B cell (primary cell): ENCODE measurements at regions not wholly inside any gene's neighbourhood (a gene's known extent, or its start where the extent isn't known, plus 50 kb on each side); places are given as distances from the start of the nearest gene placed in this dataset.

ENCODE experiments used
- ATAC-seq: fragments of 200-7000 bp; cut with Tn5 transposase; one replicate; pipeline ENCODE4 v1.10.0; 2021; ENCODE audit warnings: low read depth, mild to moderate bottlenecking, moderate number of reproducible peaks, moderate library complexity
- CTCF ChIA-PET: fragments of 350-600 bp; sonication (Branson Sonifier 250); formaldehyde crosslinking; loops from one replicate; lab custom pipeline; 2021; ENCODE audit warnings: antibody characterized with exemption, inconsistent platforms; lab: Charles Lee
- POLR2A ChIA-PET: fragments of 350-600 bp; sonication (Branson Sonifier 250); formaldehyde crosslinking; loops from one replicate; lab custom pipeline; 2021; ENCODE audit warnings: antibody characterized with exemption; lab: Charles Lee
- DNase-seq: peaks from one replicate; pipeline ENCODE4 v3.0.0; 2013
- H2AFZ ChIP-seq: 2 replicates; pipeline ENCODE4 v1.6.1; 2012; ENCODE audit warnings: mild to moderate bottlenecking, low read depth, low read length; ENCODE audit not compliant: insufficient read depth, poor library complexity, severe bottlenecking
- H3K27ac ChIP-seq, 2 donors: 1 replicate in 1 of 2; 2 replicates in 1 of 2; pipeline ENCODE4 v1.5.1; 2012 to 2013; ENCODE audit warnings: low read length in 2 of 2, mild to moderate bottlenecking in 2 of 2, moderate library complexity in 1 of 2
- H3K27me3 ChIP-seq, 4 experiments: fragments of 200-600 bp in 1 of 4; sonication (generic) in 1 of 4; replicated peaks in 1 of 4; 1 replicate in 2 of 4; 2 replicates in 2 of 4; pipeline versions ENCODE4 v1.6.1 to v1.7.0; 2013 to 2016; ENCODE audit warnings: low read length in 3 of 4, mild to moderate bottlenecking in 2 of 4, mixed read lengths in 1 of 4, moderate library complexity in 1 of 4; ENCODE audit not compliant: insufficient read depth in 4 of 4, control insufficient read depth in 3 of 4; ENCODE audit errors: control extremely low read depth in 1 of 4
- H3K36me3 ChIP-seq, 2 experiments: replicated peaks in 1 of 2; 1 replicate in 1 of 2; 2 replicates in 1 of 2; pipeline versions ENCODE4 v1.6.1 to v1.7.1; 2013; ENCODE audit warnings: low read length in 1 of 2; ENCODE audit not compliant: insufficient read depth in 2 of 2, control insufficient read depth in 1 of 2; ENCODE audit errors: control extremely low read depth in 1 of 2, extremely low read depth in 1 of 2
- H3K4me1 ChIP-seq, 2 donors: fragments of 200-600 bp in 1 of 2; sonication (generic) in 1 of 2; 1 replicate in 1 of 2; 2 replicates in 1 of 2; pipeline versions ENCODE4 v1.5.1 to v1.6.1; 2013 to 2017; ENCODE audit warnings: low read length in 2 of 2; ENCODE audit not compliant: control insufficient read depth in 2 of 2, insufficient read depth in 2 of 2
- H3K4me2 ChIP-seq: replicated peaks from 2 replicates; pipeline ENCODE3; 2012; ENCODE audit warnings: mild to moderate bottlenecking, low read depth, low read length; ENCODE audit not compliant: poor library complexity, severe bottlenecking
- H3K4me3 ChIP-seq, 5 experiments: fragments of 200-600 bp in 1 of 5; sonication (generic) in 1 of 5; 1 replicate in 3 of 5; 2 replicates in 2 of 5; pipeline versions ENCODE4 v1.5.1 to v1.7.0; 2011 to 2016; ENCODE audit warnings: low read length in 4 of 5, mild to moderate bottlenecking in 4 of 5, low read depth in 2 of 5, control low read depth in 1 of 5, moderate library complexity in 1 of 5; ENCODE audit not compliant: insufficient read depth in 1 of 5; ENCODE audit errors: control extremely low read depth in 1 of 5, extremely low read depth in 1 of 5
- H3K79me2 ChIP-seq: fragments of 200-600 bp; sonication (generic); one replicate; pipeline ENCODE4 v1.6.0; 2016; ENCODE audit warnings: low read length; ENCODE audit not compliant: control insufficient read depth, insufficient read depth
- H3K9ac ChIP-seq: fragments of 200-600 bp; sonication (generic); 2 replicates; pipeline ENCODE4 v1.6.1; 2017; ENCODE audit warnings: mild to moderate bottlenecking, low read length, moderate library complexity
- H3K9me3 ChIP-seq, 3 donors: one replicate each; pipeline versions ENCODE4 v1.6.1 to v1.7.1; 2013; ENCODE audit warnings: low read length in 2 of 3; ENCODE audit not compliant: control insufficient read depth in 2 of 3, insufficient read depth in 1 of 3; ENCODE audit errors: control extremely low read depth in 1 of 3
- H4K20me1 ChIP-seq: 2 replicates; pipeline ENCODE4 v1.6.0; 2012; ENCODE audit warnings: mild to moderate bottlenecking, low read length; ENCODE audit not compliant: insufficient read depth, control insufficient read depth, poor library complexity, severe bottlenecking
- H3K27ac Mint-ChIP-seq: one replicate; pipeline ENCODE4 v1.8.0; 2021; ENCODE audit warnings: mixed read lengths
- H3K27me3 Mint-ChIP-seq: one replicate; pipeline ENCODE4 v1.8.0; 2021; ENCODE audit warnings: mixed read lengths
- H3K4me1 Mint-ChIP-seq: one replicate; pipeline ENCODE4 v1.8.0; 2021; ENCODE audit warnings: mixed read lengths
- H3K4me3 Mint-ChIP-seq: one replicate; pipeline ENCODE4 v1.8.0; 2021; ENCODE audit warnings: mixed read lengths
- H3K9me3 Mint-ChIP-seq: one replicate; pipeline ENCODE4 v1.8.0; 2022; ENCODE audit warnings: mixed read lengths; ENCODE audit not compliant: insufficient read depth
- EZH2 ChIP-seq: IDR thresholded peaks from 2 replicates; pipeline ENCODE4 v1.6.1; 2012; ENCODE audit warnings: borderline replicate concordance, low read depth, mild to moderate bottlenecking, moderate library complexity, low read length; ENCODE audit not compliant: insufficient read depth, poor library complexity, severe bottlenecking
- WGBS: methylation state at CpG from one replicate; pipeline ENCODE4 v1.1.5; 2013; ENCODE audit warnings: missing lambda C conversion rate; ENCODE audit not compliant: insufficient coverage; 5-methylcytosine and 5-hydroxymethylcytosine counted together
- intact Hi-C: fragments of 100-400 bp; cut with micrococcal nuclease; formaldehyde crosslinking; loops from one replicate; pipeline ENCODE4 v1.10.0; 2022
- TF ChIP-seq, protein P1 (sequence below): fragments of 200-600 bp; IDR thresholded peaks from one replicate; pipeline ENCODE4 v1.8.0; 2022; ENCODE audit warnings: antibody characterized with exemption, mild to moderate bottlenecking

DNA sequence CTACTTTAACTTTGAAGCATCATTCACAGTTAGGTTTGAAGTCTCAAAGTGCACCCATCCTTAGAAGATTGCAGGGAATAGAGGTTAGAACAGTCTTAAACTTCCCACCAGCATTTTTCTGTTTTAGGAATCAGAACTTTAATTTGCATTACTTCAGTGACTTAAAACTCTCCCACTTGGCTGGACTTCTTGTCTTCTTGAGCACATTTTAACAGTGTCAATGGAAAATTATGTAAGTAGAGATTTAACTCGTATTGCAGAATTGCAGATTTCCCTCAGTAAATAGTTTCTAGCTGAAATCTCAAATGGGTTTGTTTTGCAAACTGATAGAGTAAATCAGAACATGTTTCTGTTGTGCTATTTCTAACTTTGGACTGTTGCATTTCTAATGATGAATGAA is 369.6 kb downstream of the OTOL1 start:
- no peaks in the 10 kb centered on the region for H3K27me3 Mint-ChIP-seq
- Histone ChIP-seq H4K20me1 (no peaks in the 10 kb centered on the region), H3K4me1 (no peaks in the 10 kb centered on the region), H3K9me3 (no peaks in the 10 kb centered on the region), H3K4me2 (no peak overlapping the region), H3K27me3 (no peaks in the 10 kb centered on the region), H3K36me3 (no peaks in the 10 kb centered on the region), H3K79me2 (no peaks in the 10 kb centered on the region), H3K9ac (no peak overlapping the region), H2AFZ (no peak overlapping the region), H3K27ac (no peak overlapping the region), H3K4me3 (no peak overlapping the region)
- H3K9me3 Mint-ChIP-seq, result no peaks in the 10 kb centered on the region
- TF ChIP-seq EZH2, result no peak
- TF ChIP-seq, protein P1, sequence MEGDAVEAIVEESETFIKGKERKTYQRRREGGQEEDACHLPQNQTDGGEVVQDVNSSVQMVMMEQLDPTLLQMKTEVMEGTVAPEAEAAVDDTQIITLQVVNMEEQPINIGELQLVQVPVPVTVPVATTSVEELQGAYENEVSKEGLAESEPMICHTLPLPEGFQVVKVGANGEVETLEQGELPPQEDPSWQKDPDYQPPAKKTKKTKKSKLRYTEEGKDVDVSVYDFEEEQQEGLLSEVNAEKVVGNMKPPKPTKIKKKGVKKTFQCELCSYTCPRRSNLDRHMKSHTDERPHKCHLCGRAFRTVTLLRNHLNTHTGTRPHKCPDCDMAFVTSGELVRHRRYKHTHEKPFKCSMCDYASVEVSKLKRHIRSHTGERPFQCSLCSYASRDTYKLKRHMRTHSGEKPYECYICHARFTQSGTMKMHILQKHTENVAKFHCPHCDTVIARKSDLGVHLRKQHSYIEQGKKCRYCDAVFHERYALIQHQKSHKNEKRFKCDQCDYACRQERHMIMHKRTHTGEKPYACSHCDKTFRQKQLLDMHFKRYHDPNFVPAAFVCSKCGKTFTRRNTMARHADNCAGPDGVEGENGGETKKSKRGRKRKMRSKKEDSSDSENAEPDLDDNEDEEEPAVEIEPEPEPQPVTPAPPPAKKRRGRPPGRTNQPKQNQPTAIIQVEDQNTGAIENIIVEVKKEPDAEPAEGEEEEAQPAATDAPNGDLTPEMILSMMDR, result no peak
- no peak overlapping the region for H3K4me3 Mint-ChIP-seq
- no peaks in the 10 kb centered on the region for H3K4me1 Mint-ChIP-seq
- H3K27ac Mint-ChIP-seq, result no peak overlapping the region
- ChIA-PET CTCF (no interaction called here), POLR2A (no interaction called here)
- no peak for ATAC-seq
- WGBS, result 83% methylated on average over 1 of the region's 1 CpG
- intact Hi-C loops, result no loop called here
- DNase-seq, result no peak

DNA sequence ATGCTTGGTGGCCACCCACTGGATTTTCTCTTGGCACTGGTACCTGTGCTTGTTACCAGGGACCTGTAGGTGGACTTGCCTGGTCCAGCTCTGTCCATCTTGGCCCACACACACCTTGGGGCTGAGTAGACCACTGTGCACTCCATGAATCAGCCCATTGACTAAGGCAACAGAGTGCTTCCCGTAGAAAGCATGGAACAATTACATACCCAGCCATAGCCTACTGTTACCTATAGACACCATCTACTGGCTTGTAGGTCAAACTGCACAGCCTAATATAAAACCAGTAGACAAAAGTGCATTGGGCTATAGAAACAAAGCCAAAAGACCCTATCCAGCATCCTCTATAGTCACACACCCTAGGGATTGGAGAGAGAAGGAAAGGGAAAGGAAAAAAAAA is 378.9 kb downstream of the OTOL1 start:
- DNase-seq (no peak), ATAC-seq (no peak)
- Histone ChIP-seq H3K79me2 (no peaks in the 10 kb centered on the region), H3K9ac (no peak overlapping the region), H3K27me3 (no peaks in the 10 kb centered on the region), H3K4me1 (no peaks in the 10 kb centered on the region), H3K36me3 (no peaks in the 10 kb centered on the region), H3K4me3 (no peak overlapping the region), H3K4me2 (no peak overlapping the region), H3K27ac (no peak overlapping the region), H2AFZ (no peak overlapping the region), H3K9me3 (peaks cover 0 to 6% (median 0%) of the 10 kb centered on the region in 3 donors), H4K20me1 (no peaks in the 10 kb centered on the region)
- H3K9me3 Mint-ChIP-seq, result peaks cover 9% of the 10 kb centered on the region
- no peaks in the 10 kb centered on the region for H3K27me3 Mint-ChIP-seq
- 91% methylated on average over 1 of the region's 1 CpG for WGBS
- CTCF ChIA-PET, result no interaction called here
- H3K4me1 Mint-ChIP-seq, result no peaks in the 10 kb centered on the region
- no peak for TF ChIP-seq EZH2
- TF ChIP-seq, protein P1, result no peak
- no peak overlapping the region for H3K27ac Mint-ChIP-seq
- no peak overlapping the region for H3K4me3 Mint-ChIP-seq
- intact Hi-C loops, result no loop called here
- POLR2A ChIA-PET, result no interaction called here
